ENCODE measurements at regions not wholly inside any gene's neighbourhood (a gene's known extent, or its start where the extent isn't known, plus 50 kb on each side); places are given as distances from the start of the nearest gene placed in this dataset.

GRCh38 chr6:79764747-79765146 is 133.6 kb downstream of the SH3BGRL2 start:
- DNase-seq (ENCODE audit: low spot score), result no peak

DNA sequence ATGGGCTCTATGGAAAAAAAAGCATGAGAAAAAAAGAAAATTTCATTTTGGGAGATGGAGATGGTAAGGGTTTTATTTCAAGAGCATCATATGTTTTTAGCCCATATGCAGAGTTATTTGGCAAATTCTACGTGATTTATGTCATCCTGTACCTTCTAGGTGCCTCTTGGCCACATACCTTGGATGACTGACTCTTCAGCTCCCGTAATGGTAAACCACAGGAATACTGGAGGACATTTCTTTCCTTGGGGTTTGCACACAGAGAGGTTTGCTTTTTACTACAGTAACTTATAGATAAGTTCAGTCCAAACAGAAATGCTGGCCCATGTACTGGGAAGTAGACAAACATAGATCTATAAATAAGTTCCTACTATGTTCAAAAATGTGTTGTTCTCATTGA is 132.2 kb downstream of the SH3BGRL2 start:
- DNase-seq (ENCODE audit: low spot score), result no peak

GRCh38 chr6:79762370-79762769 is 131.2 kb downstream of the SH3BGRL2 start:
- no peak for DNase-seq (ENCODE audit: low spot score)

DNA sequence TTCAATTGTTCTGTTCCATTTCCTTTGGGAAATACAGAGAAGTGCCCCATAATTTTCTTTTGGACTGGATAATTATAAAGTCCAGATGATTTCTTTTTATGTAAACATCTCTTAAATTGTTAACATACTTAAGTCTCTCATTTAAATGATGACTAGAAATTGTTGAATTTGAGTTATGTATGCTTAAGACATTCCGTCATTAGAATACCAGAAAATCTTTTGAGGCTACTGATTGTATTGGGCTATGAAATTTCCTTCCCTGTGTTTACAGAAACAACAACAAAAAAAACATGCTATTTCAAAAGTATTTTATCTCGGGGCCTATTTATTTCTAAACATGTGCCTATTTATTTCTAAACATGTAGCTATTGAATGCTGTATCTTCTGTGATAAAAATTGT is 125.4 kb downstream of the SH3BGRL2 start:
- DNase-seq (ENCODE audit: low spot score), result no peak

- no peak for DNase-seq (ENCODE audit: low spot score)
These were observed 124.8 kb downstream of the SH3BGRL2 start for GRCh38 chr6:79755967-79756366.

Measured in ecto neural progenitor cell (in vitro differentiated cells).